ENCODE measurements at regions not wholly inside any gene's neighbourhood (a gene's known extent, or its start where the extent isn't known, plus 50 kb on each side); places are given as distances from the start of the nearest gene placed in this dataset.
"Not testable (repeated sequence)": the region's sequence is repeated elsewhere in the genome, so short reads cannot be mapped to it uniquely, and the experiment has no call there.

DNA sequence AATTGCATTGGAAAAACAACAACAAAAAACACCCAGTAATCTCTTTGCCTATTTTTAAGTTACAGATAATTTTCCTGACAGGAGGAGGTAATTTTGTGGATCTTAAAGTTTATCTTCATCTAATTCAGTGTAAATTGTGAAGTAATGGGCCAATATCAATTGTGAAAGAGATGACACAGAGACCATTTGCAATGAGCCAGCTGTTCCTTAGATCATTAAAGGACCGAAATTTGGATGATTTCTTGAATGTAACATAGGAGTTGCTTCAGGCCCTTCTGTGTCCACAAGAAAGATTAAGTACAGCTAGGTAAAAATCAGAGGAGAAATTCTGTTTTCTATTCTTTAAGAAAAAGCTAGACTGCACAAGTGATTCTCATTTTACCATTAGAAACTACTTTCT lies 718.5 kb upstream of the ANO3 start:
- Histone ChIP-seq H3K4me1 (ENCODE audit: insufficient read depth, low read length) (peaks cover 8% of the 10 kb centered on the region), H3K27me3 (ENCODE audit: insufficient read depth, low read length) (no peaks in the 10 kb centered on the region)
- WGBS = 94% methylated on average over 1 of the region's 1 CpG

GRCh38 chr11:25613865-25614264 lies 718.1 kb upstream of the ANO3 start:
- H3K9ac ChIP-seq (ENCODE audit: low read depth, low read length) = no peak overlapping the region
- H3K4me3 ChIP-seq (ENCODE audit: low read length) = no peak overlapping the region
- WGBS = 94% methylated on average over 4 of the region's 4 CpGs
- H3K36me3 ChIP-seq (ENCODE audit: insufficient read depth, low read length) = no peaks in the 10 kb centered on the region
- H3K27ac ChIP-seq (ENCODE audit: low read depth, low read length) = no peak overlapping the region
- no peaks in the 10 kb centered on the region for H3K27me3 ChIP-seq (ENCODE audit: insufficient read depth, low read length)
- peaks cover 13% of the 10 kb centered on the region; the same call in 1 of the 2 replicates for H3K9me3 ChIP-seq (ENCODE audit: insufficient read depth, low read depth, low read length)
- H3K4me1 ChIP-seq (ENCODE audit: insufficient read depth, low read length) = peaks cover 8% of the 10 kb centered on the region

More for the DNA sequence above, 718.5 kb upstream of the ANO3 start:
- Histone ChIP-seq H3K4me3 (ENCODE audit: low read length) (no peak overlapping the region), H3K36me3 (ENCODE audit: insufficient read depth, low read length) (no peaks in the 10 kb centered on the region), H3K9ac (ENCODE audit: low read depth, low read length) (no peak overlapping the region), H3K27ac (ENCODE audit: low read depth, low read length) (no peak overlapping the region), H3K9me3 (ENCODE audit: insufficient read depth, low read depth, low read length) (peaks cover 13% of the 10 kb centered on the region; the same call in 1 of the 2 replicates)

GRCh38 chr11:25615069-25615468 lies 716.9 kb upstream of the ANO3 start:
- WGBS = 91% methylated on average over 1 of the region's 2 CpGs
- H3K4me3 ChIP-seq (ENCODE audit: low read length) = no peak overlapping the region
- no peak overlapping the region for H3K9ac ChIP-seq (ENCODE audit: low read depth, low read length)
- no peaks in the 10 kb centered on the region for H3K36me3 ChIP-seq (ENCODE audit: insufficient read depth, low read length)
- no peaks in the 10 kb centered on the region for H3K27me3 ChIP-seq (ENCODE audit: insufficient read depth, low read length)
- H3K4me1 ChIP-seq (ENCODE audit: insufficient read depth, low read length) = peaks cover 8% of the 10 kb centered on the region
- no peak overlapping the region for H3K27ac ChIP-seq (ENCODE audit: low read depth, low read length)
- H3K9me3 ChIP-seq (ENCODE audit: insufficient read depth, low read depth, low read length) = peaks cover 12% of the 10 kb centered on the region; the same call in 1 of the 2 replicates

GRCh38 chr11:25615841-25616240 lies 716.1 kb upstream of the ANO3 start:
- no peak overlapping the region for H3K9ac ChIP-seq (ENCODE audit: low read depth, low read length)

DNA sequence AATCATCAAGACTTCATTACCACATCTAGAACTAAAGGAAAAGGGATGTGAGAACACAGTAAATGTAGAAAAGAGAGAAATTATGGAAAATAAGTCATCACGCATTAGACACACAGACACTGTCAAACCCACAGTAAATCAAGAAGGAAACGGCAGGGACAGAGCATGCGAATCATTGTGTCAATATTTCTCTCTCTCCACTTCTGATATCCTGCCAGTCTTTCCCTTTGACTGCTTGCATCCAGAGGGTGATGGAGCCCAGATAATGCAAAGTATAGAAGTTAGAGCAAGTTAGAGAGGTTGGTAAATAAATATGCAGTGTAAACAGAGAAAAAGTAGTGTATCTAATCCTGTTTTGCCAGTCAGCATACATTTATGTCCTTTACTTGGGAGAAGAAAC lies 706.8 kb upstream of the ANO3 start:
- Histone ChIP-seq H3K27me3 (ENCODE audit: insufficient read depth, low read length) (no peaks in the 10 kb centered on the region), H3K9me3 (ENCODE audit: insufficient read depth, low read depth, low read length) (no peaks in the 10 kb centered on the region)
- WGBS = 94% methylated on average over 3 of the region's 3 CpGs

More at GRCh38 chr11:25615841-25616240, 716.1 kb upstream of the ANO3 start:
- no peaks in the 10 kb centered on the region for H3K36me3 ChIP-seq (ENCODE audit: insufficient read depth, low read length)
- no peak overlapping the region for H3K4me3 ChIP-seq (ENCODE audit: low read length)
- H3K9me3 ChIP-seq (ENCODE audit: insufficient read depth, low read depth, low read length) = peaks cover 8% of the 10 kb centered on the region; the same call in 1 of the 2 replicates
- H3K27me3 ChIP-seq (ENCODE audit: insufficient read depth, low read length) = no peaks in the 10 kb centered on the region
- 88% methylated on average over 1 of the region's 2 CpGs for WGBS
- no peak overlapping the region for H3K27ac ChIP-seq (ENCODE audit: low read depth, low read length)
- H3K4me1 ChIP-seq (ENCODE audit: insufficient read depth, low read length) = peaks cover 8% of the 10 kb centered on the region

DNA sequence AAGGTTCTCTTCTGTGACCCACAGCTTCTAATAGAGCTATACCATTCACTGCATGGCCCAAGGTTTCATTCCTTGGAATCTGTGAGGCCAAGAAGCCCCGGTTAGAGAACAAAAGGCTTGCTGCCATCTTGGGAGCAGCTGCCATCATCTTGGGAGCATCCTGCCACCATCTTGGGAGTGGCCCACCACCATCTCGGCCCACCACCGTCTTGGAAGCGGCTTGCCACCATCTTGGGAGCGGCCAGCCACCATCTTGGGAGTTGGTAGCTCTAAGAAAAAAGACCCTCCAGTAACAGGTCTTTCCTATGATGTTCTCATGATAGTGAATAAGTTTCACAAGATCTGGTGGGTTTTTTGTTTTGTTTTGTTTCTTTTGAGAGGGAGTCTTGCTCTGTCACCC lies 703.9 kb upstream of the ANO3 start:
- 94% methylated on average over 5 of the region's 5 CpGs for WGBS
- H3K9ac ChIP-seq (ENCODE audit: low read depth, low read length) = no peak overlapping the region

More for the DNA sequence above, 706.8 kb upstream of the ANO3 start:
- Histone ChIP-seq H3K9ac (ENCODE audit: low read depth, low read length) (no peak overlapping the region), H3K36me3 (ENCODE audit: insufficient read depth, low read length) (no peaks in the 10 kb centered on the region), H3K4me1 (ENCODE audit: insufficient read depth, low read length) (no peaks in the 10 kb centered on the region), H3K4me3 (ENCODE audit: low read length) (no peak overlapping the region), H3K27ac (ENCODE audit: low read depth, low read length) (no peak overlapping the region)

DNA sequence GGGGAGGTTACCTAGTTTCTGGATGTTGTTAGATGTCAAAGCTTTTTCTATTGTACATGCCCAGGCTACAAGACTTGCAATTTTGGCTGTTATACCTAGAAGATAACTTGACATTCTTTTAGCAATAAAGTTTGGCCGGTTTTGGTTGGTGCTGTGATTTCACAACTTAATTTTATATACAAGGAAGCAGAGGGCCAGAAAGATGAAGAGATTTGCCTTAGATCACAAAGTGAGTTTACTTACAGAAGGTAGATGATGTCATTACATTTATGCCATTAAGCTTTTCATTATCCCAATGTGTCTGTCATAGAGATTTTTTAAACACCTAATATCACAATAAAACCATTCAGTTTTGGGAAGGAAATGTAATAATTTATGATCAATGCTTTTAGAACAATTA lies 698.7 kb upstream of the ANO3 start:
- 100% methylated on average over 1 of the region's 1 CpG for WGBS
- H3K9me3 ChIP-seq (ENCODE audit: insufficient read depth, low read depth, low read length) = no peaks in the 10 kb centered on the region
- H3K4me3 ChIP-seq (ENCODE audit: low read length) = no peak overlapping the region
- no peak overlapping the region for H3K27ac ChIP-seq (ENCODE audit: low read depth, low read length)
- no peaks in the 10 kb centered on the region for H3K36me3 ChIP-seq (ENCODE audit: insufficient read depth, low read length)
- no peak overlapping the region for H3K9ac ChIP-seq (ENCODE audit: low read depth, low read length)
- H3K27me3 ChIP-seq (ENCODE audit: insufficient read depth, low read length) = no peaks in the 10 kb centered on the region
- no peaks in the 10 kb centered on the region for H3K4me1 ChIP-seq (ENCODE audit: insufficient read depth, low read length)

More for the DNA sequence above, 703.9 kb upstream of the ANO3 start:
- Histone ChIP-seq H3K4me1 (ENCODE audit: insufficient read depth, low read length) (no peaks in the 10 kb centered on the region), H3K27me3 (ENCODE audit: insufficient read depth, low read length) (no peaks in the 10 kb centered on the region), H3K27ac (ENCODE audit: low read depth, low read length) (no peak overlapping the region), H3K4me3 (ENCODE audit: low read length) (no peak overlapping the region), H3K36me3 (ENCODE audit: insufficient read depth, low read length) (no peaks in the 10 kb centered on the region), H3K9me3 (ENCODE audit: insufficient read depth, low read depth, low read length) (no peaks in the 10 kb centered on the region)

DNA sequence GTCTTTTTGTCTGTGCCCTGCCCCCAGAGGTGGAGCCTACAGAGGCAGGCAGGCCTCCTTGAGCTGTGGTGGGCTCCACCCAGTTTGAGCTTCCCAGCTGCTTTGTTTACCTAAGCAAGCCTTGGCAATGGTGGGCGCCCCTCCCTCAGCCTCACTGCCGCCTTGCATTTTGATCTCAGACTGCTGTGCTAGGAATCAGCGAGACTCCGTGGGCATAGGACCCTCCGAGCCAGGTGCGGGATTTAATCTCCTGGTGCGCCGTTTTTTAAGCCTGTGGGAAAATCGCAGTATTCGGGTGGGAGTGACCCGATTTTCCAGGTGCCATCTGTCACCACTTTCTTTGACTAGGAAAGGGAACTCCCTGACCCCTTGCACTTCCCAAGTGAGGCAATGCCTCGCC lies 682.7 kb upstream of the ANO3 start:
- 83% methylated on average over 12 of the region's 12 CpGs for WGBS
- H3K27me3 ChIP-seq (ENCODE audit: insufficient read depth, low read length); H3K4me3 ChIP-seq (ENCODE audit: low read length); H3K27ac ChIP-seq (ENCODE audit: low read depth, low read length); H3K9ac ChIP-seq (ENCODE audit: low read depth, low read length); H3K4me1 ChIP-seq (ENCODE audit: insufficient read depth, low read length); H3K36me3 ChIP-seq (ENCODE audit: insufficient read depth, low read length): not testable (repeated sequence)
- H3K9me3 ChIP-seq (ENCODE audit: insufficient read depth, low read depth, low read length) = peaks cover 13% of the 10 kb centered on the region; the same call in 1 of the 2 replicates

GRCh38 chr11:25650319-25650718 lies 681.6 kb upstream of the ANO3 start:
- no peaks in the 10 kb centered on the region for H3K27me3 ChIP-seq (ENCODE audit: insufficient read depth, low read length)
- no peaks in the 10 kb centered on the region for H3K4me1 ChIP-seq (ENCODE audit: insufficient read depth, low read length)
- WGBS = 80% methylated on average over 1 of the region's 12 CpGs
- peaks cover 13% of the 10 kb centered on the region; the same call in 1 of the 2 replicates for H3K9me3 ChIP-seq (ENCODE audit: insufficient read depth, low read depth, low read length)
- no peak overlapping the region for H3K4me3 ChIP-seq (ENCODE audit: low read length)
- H3K27ac ChIP-seq (ENCODE audit: low read depth, low read length) = no peak overlapping the region
- no peak overlapping the region for H3K9ac ChIP-seq (ENCODE audit: low read depth, low read length)
- H3K36me3 ChIP-seq (ENCODE audit: insufficient read depth, low read length) = no peaks in the 10 kb centered on the region

DNA sequence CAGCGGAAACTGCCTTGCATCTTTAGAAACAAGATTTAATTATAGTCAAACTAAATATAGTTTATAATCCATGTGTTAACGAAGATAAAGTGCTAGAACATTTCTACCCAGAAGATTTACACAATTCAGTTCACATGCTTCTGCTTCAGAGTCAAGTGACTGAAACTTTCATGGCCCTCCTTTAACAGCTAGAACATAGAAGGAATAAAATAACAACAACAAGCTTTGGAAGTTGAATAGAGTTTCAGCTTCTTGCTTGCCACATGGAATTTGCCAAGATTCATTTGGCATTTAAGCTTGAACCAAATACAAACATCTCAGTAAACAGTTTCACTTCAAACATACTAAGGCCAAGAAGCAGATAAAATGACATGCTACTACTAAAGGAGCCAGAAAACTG lies 676.3 kb upstream of the ANO3 start:
- Histone ChIP-seq H3K36me3 (ENCODE audit: insufficient read depth, low read length) (no peaks in the 10 kb centered on the region), H3K27ac (ENCODE audit: low read depth, low read length) (no peak overlapping the region)
- 100% methylated on average over 2 of the region's 2 CpGs for WGBS

DNA sequence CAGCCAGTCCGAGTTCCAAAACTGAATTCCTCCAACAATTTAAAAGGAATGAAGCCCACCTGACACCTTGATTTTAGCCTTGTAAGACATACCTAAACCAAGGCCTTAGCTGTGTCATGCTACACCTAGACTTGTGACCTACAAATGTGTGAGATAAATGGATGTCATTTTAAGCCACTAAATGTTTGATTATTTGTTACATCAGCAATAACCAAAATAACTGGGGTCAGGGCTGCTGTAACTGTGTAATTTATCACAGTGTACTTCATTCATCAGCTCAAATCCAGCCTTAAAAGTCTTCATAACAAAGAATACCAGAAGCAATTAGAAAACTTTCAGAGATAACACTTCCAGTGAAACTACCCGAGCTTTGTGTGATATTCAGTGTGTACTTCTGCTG lies 673.0 kb upstream of the ANO3 start:
- no peaks in the 10 kb centered on the region for H3K9me3 ChIP-seq (ENCODE audit: insufficient read depth, low read depth, low read length)
- no peak overlapping the region for H3K4me3 ChIP-seq (ENCODE audit: low read length)
- no peak overlapping the region for H3K27ac ChIP-seq (ENCODE audit: low read depth, low read length)
- H3K9ac ChIP-seq (ENCODE audit: low read depth, low read length) = no peak overlapping the region
- 94% methylated on average over 1 of the region's 2 CpGs for WGBS
- no peaks in the 10 kb centered on the region for H3K4me1 ChIP-seq (ENCODE audit: insufficient read depth, low read length)
- H3K36me3 ChIP-seq (ENCODE audit: insufficient read depth, low read length) = no peaks in the 10 kb centered on the region
- H3K27me3 ChIP-seq (ENCODE audit: insufficient read depth, low read length) = no peaks in the 10 kb centered on the region

More for the DNA sequence above, 676.3 kb upstream of the ANO3 start:
- H3K4me3 ChIP-seq (ENCODE audit: low read length) = no peak overlapping the region
- H3K27me3 ChIP-seq (ENCODE audit: insufficient read depth, low read length) = no peaks in the 10 kb centered on the region
- no peaks in the 10 kb centered on the region for H3K4me1 ChIP-seq (ENCODE audit: insufficient read depth, low read length)
- peaks cover 6% of the 10 kb centered on the region; the same call in 1 of the 2 replicates for H3K9me3 ChIP-seq (ENCODE audit: insufficient read depth, low read depth, low read length)
- H3K9ac ChIP-seq (ENCODE audit: low read depth, low read length) = no peak overlapping the region

DNA sequence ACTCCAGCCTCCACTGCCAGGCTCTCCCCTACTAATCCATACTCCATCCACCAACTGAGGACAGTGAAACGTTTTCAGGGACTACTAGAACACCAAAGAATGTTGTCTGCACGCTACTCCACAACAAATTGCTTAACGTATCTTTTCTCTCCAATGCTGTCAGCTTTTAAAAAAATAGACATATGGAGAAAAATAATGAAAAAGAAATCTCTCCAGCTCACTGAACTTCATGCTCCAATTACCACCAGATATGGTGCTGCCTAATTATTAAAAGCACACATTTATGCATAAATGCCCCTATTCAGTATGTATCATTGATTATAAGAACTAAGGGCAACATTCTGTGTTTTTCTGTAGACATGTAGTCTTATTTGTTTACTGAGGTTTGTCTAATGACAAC lies 672.2 kb upstream of the ANO3 start:
- WGBS = 87% methylated on average over 3 of the region's 3 CpGs
- H3K27ac ChIP-seq (ENCODE audit: low read depth, low read length) = no peak overlapping the region
- no peak overlapping the region for H3K4me3 ChIP-seq (ENCODE audit: low read length)
- no peaks in the 10 kb centered on the region for H3K27me3 ChIP-seq (ENCODE audit: insufficient read depth, low read length)
- no peak overlapping the region for H3K9ac ChIP-seq (ENCODE audit: low read depth, low read length)
- H3K36me3 ChIP-seq (ENCODE audit: insufficient read depth, low read length) = no peaks in the 10 kb centered on the region
- H3K9me3 ChIP-seq (ENCODE audit: insufficient read depth, low read depth, low read length) = no peaks in the 10 kb centered on the region
- no peaks in the 10 kb centered on the region for H3K4me1 ChIP-seq (ENCODE audit: insufficient read depth, low read length)

All from HUES64 (cell line).